Osteocyte (in vitro differentiated cells): ENCODE measurements at regions not wholly inside any gene's neighbourhood (a gene's known extent, or its start where the extent isn't known, plus 50 kb on each side); places are given as distances from the start of the nearest gene placed in this dataset.

ENCODE experiments used
- DNase-seq: peaks from one replicate; pipeline ENCODE4 v3.0.0; 2021; ENCODE audit warnings: mixed read lengths; ENCODE audit not compliant: unreplicated experiment; ENCODE audit errors: extremely low spot score
- H3K27ac Mint-ChIP-seq: one replicate; pipeline ENCODE4 v1.8.0; 2021; ENCODE audit warnings: mild to moderate bottlenecking, mixed read lengths; ENCODE audit not compliant: unreplicated experiment
- H3K27me3 Mint-ChIP-seq: one replicate; pipeline ENCODE4 v1.8.0; 2021; ENCODE audit warnings: mixed read lengths; ENCODE audit not compliant: unreplicated experiment
- H3K36me3 Mint-ChIP-seq: one replicate; pipeline ENCODE4 v1.8.0; 2021; ENCODE audit warnings: mixed read lengths; ENCODE audit not compliant: unreplicated experiment
- H3K4me1 Mint-ChIP-seq: one replicate; pipeline ENCODE4 v1.8.0; 2021; ENCODE audit warnings: mixed read lengths; ENCODE audit not compliant: unreplicated experiment
- H3K4me3 Mint-ChIP-seq: one replicate; pipeline ENCODE4 v1.8.0; 2021; ENCODE audit warnings: mild to moderate bottlenecking, moderate library complexity, mixed read lengths; ENCODE audit not compliant: unreplicated experiment
- H3K9me3 Mint-ChIP-seq: one replicate; pipeline ENCODE4 v1.8.0; 2021; ENCODE audit warnings: mixed read lengths; ENCODE audit not compliant: unreplicated experiment
- TF ChIP-seq, protein P1 (sequence below): fragments of 200-600 bp; sonication (generic); IDR thresholded peaks from 2 replicates; pipeline ENCODE4 v1.5.0; 2021; ENCODE audit warnings: antibody characterized with exemption, mild to moderate bottlenecking, moderate library complexity

DNA sequence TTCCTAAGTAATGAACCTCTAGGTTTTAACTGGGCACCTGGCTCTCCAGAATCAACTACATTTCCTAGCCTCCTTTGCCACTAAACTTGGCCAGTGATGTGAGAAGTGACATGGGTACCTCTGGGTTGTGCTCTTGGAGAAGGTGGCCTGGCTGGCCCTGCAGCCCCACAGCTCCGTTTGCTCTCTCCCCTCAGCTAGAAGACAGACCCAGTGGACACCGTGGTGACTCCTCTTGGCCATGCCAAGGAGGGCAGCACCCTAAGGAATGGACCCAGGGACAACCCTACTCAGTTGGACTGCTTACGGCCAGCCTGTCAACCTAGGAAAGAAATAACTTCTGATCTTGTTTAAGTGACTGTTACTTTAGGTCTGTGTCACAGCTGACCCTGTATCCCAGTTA, 151.4 kb downstream of the TMEM132E start:
- Mint-ChIP-seq H3K4me1 (no peaks in the 10 kb centered on the region), H3K27ac (no peak overlapping the region), H3K36me3 (no peaks in the 10 kb centered on the region), H3K9me3 (peaks cover 7% of the 10 kb centered on the region), H3K27me3 (no peaks in the 10 kb centered on the region), H3K4me3 (no peak overlapping the region)
- TF ChIP-seq, protein P1, sequence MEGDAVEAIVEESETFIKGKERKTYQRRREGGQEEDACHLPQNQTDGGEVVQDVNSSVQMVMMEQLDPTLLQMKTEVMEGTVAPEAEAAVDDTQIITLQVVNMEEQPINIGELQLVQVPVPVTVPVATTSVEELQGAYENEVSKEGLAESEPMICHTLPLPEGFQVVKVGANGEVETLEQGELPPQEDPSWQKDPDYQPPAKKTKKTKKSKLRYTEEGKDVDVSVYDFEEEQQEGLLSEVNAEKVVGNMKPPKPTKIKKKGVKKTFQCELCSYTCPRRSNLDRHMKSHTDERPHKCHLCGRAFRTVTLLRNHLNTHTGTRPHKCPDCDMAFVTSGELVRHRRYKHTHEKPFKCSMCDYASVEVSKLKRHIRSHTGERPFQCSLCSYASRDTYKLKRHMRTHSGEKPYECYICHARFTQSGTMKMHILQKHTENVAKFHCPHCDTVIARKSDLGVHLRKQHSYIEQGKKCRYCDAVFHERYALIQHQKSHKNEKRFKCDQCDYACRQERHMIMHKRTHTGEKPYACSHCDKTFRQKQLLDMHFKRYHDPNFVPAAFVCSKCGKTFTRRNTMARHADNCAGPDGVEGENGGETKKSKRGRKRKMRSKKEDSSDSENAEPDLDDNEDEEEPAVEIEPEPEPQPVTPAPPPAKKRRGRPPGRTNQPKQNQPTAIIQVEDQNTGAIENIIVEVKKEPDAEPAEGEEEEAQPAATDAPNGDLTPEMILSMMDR = no peak
- peak; percentile 80 for DNase-seq

DNA sequence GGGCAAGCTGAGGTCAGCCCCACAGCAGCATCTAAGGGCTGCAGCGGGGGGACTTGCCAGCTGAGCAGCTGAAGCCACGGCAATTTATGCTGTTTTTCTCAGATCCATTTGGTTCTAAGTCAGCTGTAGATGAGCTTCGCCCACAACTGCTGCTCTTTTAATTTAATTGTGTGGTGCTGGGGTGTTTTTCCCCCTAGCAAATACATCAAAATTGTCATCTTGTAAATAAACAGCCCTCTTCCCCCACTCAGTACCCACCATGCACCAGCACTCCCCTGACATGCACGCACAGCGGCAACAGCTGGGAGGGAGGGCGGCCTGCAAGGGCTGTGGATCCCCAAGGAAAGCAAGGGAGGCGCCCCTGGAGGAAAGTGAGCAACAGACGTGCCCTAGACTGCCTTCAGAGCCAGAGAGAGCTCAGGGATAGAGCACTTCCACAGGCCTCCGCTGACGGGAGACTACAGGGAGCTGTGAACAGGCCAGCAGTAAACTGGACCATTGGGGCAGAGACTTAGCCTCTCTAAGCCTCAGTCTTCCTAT, 149.5 kb downstream of the TMEM132E start:
- no peak overlapping the region for H3K4me3 Mint-ChIP-seq
- H3K36me3 Mint-ChIP-seq = no peaks in the 10 kb centered on the region
- H3K27ac Mint-ChIP-seq = no peak overlapping the region
- H3K27me3 Mint-ChIP-seq = no peaks in the 10 kb centered on the region
- DNase-seq = peak; percentile 69
- peaks cover 7% of the 10 kb centered on the region for H3K9me3 Mint-ChIP-seq
- TF ChIP-seq, protein P1 = no peak
- H3K4me1 Mint-ChIP-seq = no peaks in the 10 kb centered on the region

DNA sequence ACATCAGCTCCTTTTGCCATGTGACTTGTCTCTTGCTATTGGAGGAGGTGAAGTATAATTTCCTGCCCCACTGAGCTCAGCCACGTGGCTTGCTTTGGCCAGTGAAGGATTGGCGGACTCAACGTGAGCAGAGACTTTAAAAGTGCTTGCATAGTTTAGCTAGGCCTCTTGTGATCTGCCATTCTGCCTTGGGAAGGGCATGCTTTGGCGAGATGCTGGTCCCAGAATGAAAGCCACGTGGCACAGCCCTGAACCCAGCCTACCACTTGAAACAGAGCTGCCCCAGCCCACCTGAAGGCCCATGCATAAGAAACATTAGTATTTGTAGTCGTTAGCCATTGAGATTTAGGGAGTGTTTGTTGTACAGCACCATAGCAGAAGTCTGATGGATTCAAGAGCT, 148.2 kb downstream of the TMEM132E start:
- H3K36me3 Mint-ChIP-seq = no peaks in the 10 kb centered on the region
- H3K27me3 Mint-ChIP-seq = no peaks in the 10 kb centered on the region
- no peaks in the 10 kb centered on the region for H3K4me1 Mint-ChIP-seq
- H3K4me3 Mint-ChIP-seq = no peak overlapping the region
- TF ChIP-seq, protein P1 = no peak
- H3K27ac Mint-ChIP-seq = no peak overlapping the region
- peak; percentile 53 for DNase-seq
- peaks cover 7% of the 10 kb centered on the region for H3K9me3 Mint-ChIP-seq

DNA sequence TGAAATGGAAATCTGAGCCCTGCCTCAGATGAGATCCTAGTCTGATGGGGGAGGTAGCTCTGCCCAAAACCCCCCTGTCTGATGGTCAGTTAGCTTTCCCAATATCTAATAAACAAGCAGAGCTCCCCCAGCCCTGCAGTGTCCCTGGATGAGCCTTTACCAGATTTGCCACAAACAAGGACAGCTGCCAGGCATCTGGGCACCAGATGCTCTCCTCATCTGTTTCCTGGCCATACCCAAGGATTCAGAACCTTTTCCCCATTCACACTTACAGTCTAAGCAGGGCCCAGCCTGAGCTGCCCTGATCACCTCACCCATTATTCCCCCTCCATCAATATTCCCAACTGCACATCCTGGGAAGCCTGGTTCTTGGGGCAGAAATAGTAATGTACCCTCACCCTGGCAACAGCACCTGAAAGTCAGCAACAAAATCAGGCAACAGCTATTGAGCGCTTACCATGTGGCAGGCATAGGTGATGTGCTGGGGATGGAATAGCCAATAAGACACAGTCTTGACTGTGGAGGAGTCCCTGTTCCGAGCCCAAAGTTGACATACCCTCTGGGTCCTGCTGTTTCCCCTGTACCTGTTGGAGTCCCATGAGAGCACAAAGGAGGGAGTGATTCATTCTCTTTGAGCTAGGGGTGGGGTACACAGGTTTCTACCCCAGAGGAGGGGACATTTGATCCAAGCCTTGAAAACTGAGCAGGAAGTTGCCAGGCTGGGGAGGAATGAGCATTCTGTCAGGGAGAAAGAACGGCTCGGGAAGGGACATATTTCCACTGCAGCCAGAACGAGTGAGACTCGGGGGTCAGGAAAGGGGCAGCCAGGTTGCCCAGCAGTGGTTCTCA, 147.4 kb downstream of the TMEM132E start:
- Mint-ChIP-seq H3K9me3 (peaks cover 2% of the 10 kb centered on the region), H3K4me3 (no peak overlapping the region), H3K36me3 (no peaks in the 10 kb centered on the region), H3K27me3 (no peaks in the 10 kb centered on the region), H3K27ac (no peak overlapping the region), H3K4me1 (no peaks in the 10 kb centered on the region)
- TF ChIP-seq, protein P1 = no peak
- DNase-seq = peak; percentile 71

DNA sequence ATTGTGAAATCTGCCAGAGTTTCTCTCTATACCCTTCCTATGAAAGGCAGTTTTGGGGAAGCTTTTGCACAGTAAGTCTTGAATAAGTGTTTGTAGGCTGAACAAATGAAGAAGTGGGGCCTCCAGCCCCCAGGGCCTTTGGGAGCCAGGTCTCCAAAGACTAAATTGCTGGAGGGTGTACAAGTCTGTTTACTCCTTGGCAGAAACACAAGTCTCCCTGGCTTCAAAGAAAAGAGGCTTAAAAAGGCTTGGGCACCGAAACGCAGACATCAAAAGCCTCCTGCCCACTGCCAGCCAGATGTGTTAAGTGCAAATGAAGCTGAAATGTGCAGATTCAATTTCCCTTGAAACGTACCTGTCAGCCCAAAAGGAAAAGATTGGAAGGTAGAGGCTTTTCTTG, 146.3 kb downstream of the TMEM132E start:
- no peaks in the 10 kb centered on the region for H3K4me1 Mint-ChIP-seq
- no peak overlapping the region for H3K4me3 Mint-ChIP-seq
- H3K27me3 Mint-ChIP-seq = no peaks in the 10 kb centered on the region
- no peaks in the 10 kb centered on the region for H3K36me3 Mint-ChIP-seq
- no peaks in the 10 kb centered on the region for H3K9me3 Mint-ChIP-seq
- TF ChIP-seq, protein P1 = no peak
- no peak overlapping the region for H3K27ac Mint-ChIP-seq
- peak; percentile 32 for DNase-seq
